ENCODE measurements at regions not wholly inside any gene's neighbourhood (a gene's known extent, or its start where the extent isn't known, plus 50 kb on each side); places are given as distances from the start of the nearest gene placed in this dataset.
"Not testable (repeated sequence)": the region's sequence is repeated elsewhere in the genome, so short reads cannot be mapped to it uniquely, and the experiment has no call there.

- Histone ChIP-seq H3K4me1 (no peaks in the 10 kb centered on the region), H3K9me3 (no peaks in the 10 kb centered on the region), H3K27me3 (no peaks in the 10 kb centered on the region), H3K27ac (no peak overlapping the region), H3K36me3 (no peaks in the 10 kb centered on the region), H3K4me3 (no peak overlapping the region)
- no peak for DNase-seq (ENCODE audit: low spot score in 2 of 2)
- TF ChIP-seq POLR2A (IDR thresholded peaks at IDR 0.05) (no peak), POLR2AphosphoS5 (IDR thresholded peaks at IDR 0.05) (no peak), CTCF (IDR thresholded peaks at IDR 0.05) (no peak)
- intact Hi-C loops (cut with DNase I; ENCODE audit: low total_unique reads) = no loop called here
Measured at GRCh38 chr20:1741309-1742048, 83.9 kb upstream of the SIRPG start.

- no peaks in the 10 kb centered on the region for H3K9me3 ChIP-seq
- no peak for TF ChIP-seq POLR2A (IDR thresholded peaks at IDR 0.05)
- no peak for TF ChIP-seq POLR2AphosphoS5 (IDR thresholded peaks at IDR 0.05)
- no peak for TF ChIP-seq CTCF (IDR thresholded peaks at IDR 0.05)
Measured at GRCh38 chr20:1737134-1737533, 79.6 kb upstream of the SIRPG start.

GRCh38 chr20:1735417-1736089 lies 78.0 kb upstream of the SIRPG start:
- no peaks in the 10 kb centered on the region for H3K36me3 ChIP-seq
- TF ChIP-seq POLR2AphosphoS5 (IDR thresholded peaks at IDR 0.05) = no peak
- TF ChIP-seq POLR2A (IDR thresholded peaks at IDR 0.05) = no peak
- TF ChIP-seq CTCF (IDR thresholded peaks at IDR 0.05) = no peak
- H3K27me3 ChIP-seq = peaks cover 0 to 4% of the 10 kb centered on the region in 2 donors
- H3K4me3 ChIP-seq = no peak overlapping the region
- intact Hi-C loops (cut with DNase I; ENCODE audit: low total_unique reads) = no loop called here
- H3K9me3 ChIP-seq = no peaks in the 10 kb centered on the region
- no peaks in the 10 kb centered on the region for H3K4me1 ChIP-seq
- DNase-seq (ENCODE audit: low spot score in 2 of 2) = no peak
- no peak overlapping the region for H3K27ac ChIP-seq

More at GRCh38 chr20:1737134-1737533, 79.6 kb upstream of the SIRPG start:
- no peaks in the 10 kb centered on the region for H3K36me3 ChIP-seq
- intact Hi-C loops (cut with DNase I; ENCODE audit: low total_unique reads) = no loop called here
- no peaks in the 10 kb centered on the region for H3K4me1 ChIP-seq
- H3K27ac ChIP-seq = no peak overlapping the region
- H3K27me3 ChIP-seq = peaks cover 0 to 4% of the 10 kb centered on the region in 2 donors
- no peak for DNase-seq (ENCODE audit: low spot score in 2 of 2)
- H3K4me3 ChIP-seq = no peak overlapping the region

- TF ChIP-seq POLR2AphosphoS5 (IDR thresholded peaks at IDR 0.05) = no peak
- no peak for TF ChIP-seq CTCF (IDR thresholded peaks at IDR 0.05)
- TF ChIP-seq POLR2A (IDR thresholded peaks at IDR 0.05) = no peak
- Histone ChIP-seq H3K27ac (no peak overlapping the region), H3K9me3 (no peaks in the 10 kb centered on the region), H3K4me3 (no peak overlapping the region), H3K36me3 (no peaks in the 10 kb centered on the region), H3K27me3 (peaks cover 0 to 4% of the 10 kb centered on the region in 2 donors), H3K4me1 (no peaks in the 10 kb centered on the region)
- intact Hi-C loops (cut with DNase I; ENCODE audit: low total_unique reads) = no loop called here
- no peak for DNase-seq (ENCODE audit: low spot score in 2 of 2)
Measured at GRCh38 chr20:1734269-1734858, 76.8 kb upstream of the SIRPG start.

- H3K36me3 ChIP-seq; intact Hi-C loops (cut with DNase I; ENCODE audit: low total_unique reads); H3K4me1 ChIP-seq; H3K27me3 ChIP-seq; H3K27ac ChIP-seq; H3K9me3 ChIP-seq; DNase-seq (ENCODE audit: low spot score in 2 of 2); H3K4me3 ChIP-seq: not testable (repeated sequence)
Measured at GRCh38 chr20:1731828-1732375, 74.3 kb upstream of the SIRPG start.

- H3K36me3 ChIP-seq; intact Hi-C loops (cut with DNase I; ENCODE audit: low total_unique reads); H3K9me3 ChIP-seq; H3K27me3 ChIP-seq; H3K4me3 ChIP-seq; DNase-seq (ENCODE audit: low spot score in 2 of 2); H3K27ac ChIP-seq; H3K4me1 ChIP-seq: not testable (repeated sequence)
Measured at GRCh38 chr20:1730981-1731711, 73.6 kb upstream of the SIRPG start.

GRCh38 chr20:1727303-1727702 lies 69.7 kb upstream of the SIRPG start:
- H3K27me3 ChIP-seq; intact Hi-C loops (cut with DNase I; ENCODE audit: low total_unique reads); H3K9me3 ChIP-seq; DNase-seq (ENCODE audit: low spot score in 2 of 2); H3K36me3 ChIP-seq; H3K4me3 ChIP-seq; H3K4me1 ChIP-seq; H3K27ac ChIP-seq: not testable (repeated sequence)
